ENCODE measurements at regions not wholly inside any gene's neighbourhood (a gene's known extent, or its start where the extent isn't known, plus 50 kb on each side); places are given as distances from the start of the nearest gene placed in this dataset.

- TF ChIP-seq FOXK2 (IDR thresholded peaks at IDR 0.05) (no peak), SUZ12 (IDR thresholded peaks at IDR 0.05) (no peak), SP1 (IDR thresholded peaks at IDR 0.05) (no peak), FOXM1 (IDR thresholded peaks at IDR 0.05; ENCODE audit: borderline replicate concordance) (no peak), LEF1 (IDR thresholded peaks at IDR 0.05; ENCODE audit: borderline replicate concordance) (no peak), PKNOX1 (IDR thresholded peaks at IDR 0.05) (no peak), HDGF (IDR thresholded peaks at IDR 0.05; ENCODE audit: borderline replicate concordance) (no peak)
Observed at GRCh38 chr18:71068338-71068737, 779.5 kb downstream of the SOCS6 start.
